HG03520 (cell line): ENCODE measurements at regions not wholly inside any gene's neighbourhood (a gene's known extent, or its start where the extent isn't known, plus 50 kb on each side); places are given as distances from the start of the nearest gene placed in this dataset.

Experiments
- ATAC-seq: cut with Tn5 transposase; IDR thresholded peaks from one replicate; pipeline ENCODE4 v1.9.1; 2021; ENCODE audit warnings: mild to moderate bottlenecking, moderate library complexity; ENCODE audit not compliant: unreplicated experiment

- no peak for ATAC-seq
Observed at GRCh38 chr10:44593952-44594351, 209.1 kb upstream of the CXCL12 start.

GRCh38 chr10:44607116-44607515 lies 222.2 kb upstream of the CXCL12 start:
- ATAC-seq, result no peak

- no peak for ATAC-seq
Observed at GRCh38 chr10:44618910-44619309, 234.0 kb upstream of the CXCL12 start.

GRCh38 chr10:44619521-44619920 lies 234.6 kb upstream of the CXCL12 start:
- no peak for ATAC-seq

GRCh38 chr10:44619975-44620374 lies 235.1 kb upstream of the CXCL12 start:
- no peak for ATAC-seq

GRCh38 chr10:44627591-44628354 lies 242.9 kb upstream of the CXCL12 start:
- ATAC-seq, result no peak

GRCh38 chr10:44628921-44629320 lies 244.0 kb upstream of the CXCL12 start:
- no peak for ATAC-seq

GRCh38 chr10:44635176-44635575 lies 250.3 kb upstream of the CXCL12 start:
- no peak for ATAC-seq

GRCh38 chr10:44636625-44637024 lies 251.7 kb upstream of the CXCL12 start:
- ATAC-seq, result no peak

- ATAC-seq, result no peak
Observed at GRCh38 chr10:44640429-44640828, 255.5 kb upstream of the CXCL12 start.

GRCh38 chr10:44647473-44647872 lies 262.6 kb upstream of the CXCL12 start:
- no peak for ATAC-seq

GRCh38 chr10:44647877-44648542 lies 263.1 kb upstream of the CXCL12 start:
- no peak for ATAC-seq

- ATAC-seq, result no peak
Observed at GRCh38 chr10:44650691-44651661, 260.2 kb upstream of the TMEM72 start.

GRCh38 chr10:44651834-44652233 lies 259.3 kb upstream of the TMEM72 start:
- ATAC-seq, result no peak

GRCh38 chr10:44659320-44659719 lies 251.8 kb upstream of the TMEM72 start:
- no peak for ATAC-seq

GRCh38 chr10:44660271-44660670 lies 250.9 kb upstream of the TMEM72 start:
- no peak for ATAC-seq

GRCh38 chr10:44662051-44662450 lies 249.1 kb upstream of the TMEM72 start:
- ATAC-seq, result no peak

GRCh38 chr10:44668336-44668735 lies 242.8 kb upstream of the TMEM72 start:
- no peak for ATAC-seq

GRCh38 chr10:44671319-44671718 lies 239.8 kb upstream of the TMEM72 start:
- no peak for ATAC-seq

- ATAC-seq, result no peak
Observed at GRCh38 chr10:44673245-44673983, 237.7 kb upstream of the TMEM72 start.
